ENCODE measurements at regions not wholly inside any gene's neighbourhood (a gene's known extent, or its start where the extent isn't known, plus 50 kb on each side); places are given as distances from the start of the nearest gene placed in this dataset.
"Not testable (repeated sequence)": the region's sequence is repeated elsewhere in the genome, so short reads cannot be mapped to it uniquely, and the experiment has no call there.

GRCh38 chr1:232709386-232709785 lies 79.5 kb upstream of the SIPA1L2 start:
- Histone ChIP-seq H3K4me2 (peak overlapping the region; percentile 37; the same call in 1 of the 2 replicates), H3K9me3 (peaks cover 9% of the 10 kb centered on the region; the same call in 1 of the 2 replicates), H4K20me1 (no peaks in the 10 kb centered on the region), H3K9ac (no peak overlapping the region), H3K36me3 (no peaks in the 10 kb centered on the region), H3K4me1 (peaks cover 10% of the 10 kb centered on the region), H3K4me3 (no peak overlapping the region), H3K27me3 (no peaks in the 10 kb centered on the region), H3K27ac (no peak overlapping the region)
- TF ChIP-seq Cebpa-rat (IDR thresholded peaks at IDR 0.05): no peak

GRCh38 chr1:232711996-232712395 lies 82.1 kb upstream of the SIPA1L2 start:
- H3K4me3 ChIP-seq: no peak overlapping the region
- no peaks in the 10 kb centered on the region for H4K20me1 ChIP-seq
- no peak for TF ChIP-seq Cebpa-rat (IDR thresholded peaks at IDR 0.05)
- H3K9ac ChIP-seq: no peak overlapping the region
- no peak overlapping the region for H3K4me2 ChIP-seq
- H3K9me3 ChIP-seq: peaks cover 9% of the 10 kb centered on the region; the same call in 1 of the 2 replicates
- no peaks in the 10 kb centered on the region for H3K36me3 ChIP-seq
- H3K4me1 ChIP-seq: peaks cover 10% of the 10 kb centered on the region
- no peak overlapping the region for H3K27ac ChIP-seq
- no peaks in the 10 kb centered on the region for H3K27me3 ChIP-seq

- Histone ChIP-seq H3K27ac (no peak overlapping the region), H3K27me3 (no peaks in the 10 kb centered on the region)
- no peak for TF ChIP-seq Cebpa-rat (IDR thresholded peaks at IDR 0.05)
These were observed 83.9 kb upstream of the SIPA1L2 start for GRCh38 chr1:232713785-232714184.

GRCh38 chr1:232715154-232715553 lies 85.2 kb upstream of the SIPA1L2 start:
- peaks cover 15% of the 10 kb centered on the region for H3K9me3 ChIP-seq
- H3K4me2 ChIP-seq: no peak overlapping the region
- H3K36me3 ChIP-seq: no peaks in the 10 kb centered on the region
- H3K4me1 ChIP-seq: peaks cover 4% of the 10 kb centered on the region; the same call in 1 of the 2 replicates
- TF ChIP-seq Cebpa-rat (IDR thresholded peaks at IDR 0.05): no peak
- H3K9ac ChIP-seq: no peak overlapping the region
- H4K20me1 ChIP-seq: no peaks in the 10 kb centered on the region
- H3K27ac ChIP-seq: no peak overlapping the region
- no peaks in the 10 kb centered on the region for H3K27me3 ChIP-seq
- no peak overlapping the region for H3K4me3 ChIP-seq

More at GRCh38 chr1:232713785-232714184, 83.9 kb upstream of the SIPA1L2 start:
- Histone ChIP-seq H3K9ac (no peak overlapping the region), H3K9me3 (peaks cover 9% of the 10 kb centered on the region), H3K4me2 (no peak overlapping the region), H3K36me3 (no peaks in the 10 kb centered on the region), H3K4me1 (peaks cover 10% of the 10 kb centered on the region), H4K20me1 (no peaks in the 10 kb centered on the region), H3K4me3 (no peak overlapping the region)

GRCh38 chr1:232717911-232718310 lies 87.3 kb upstream of the MAP10 start:
- H3K36me3 ChIP-seq, H3K9ac ChIP-seq, H4K20me1 ChIP-seq, H3K27me3 ChIP-seq, H3K4me3 ChIP-seq, H3K4me1 ChIP-seq, H3K4me2 ChIP-seq, H3K27ac ChIP-seq: not testable (repeated sequence)
- H3K9me3 ChIP-seq: peaks cover 35% of the 10 kb centered on the region

- H3K4me1 ChIP-seq: peaks cover 6% of the 10 kb centered on the region; the same call in 1 of the 2 replicates
- no peak overlapping the region for H3K4me3 ChIP-seq
- no peak for TF ChIP-seq Cebpa-rat (IDR thresholded peaks at IDR 0.05)
- H3K4me2 ChIP-seq: no peak overlapping the region
- H3K27me3 ChIP-seq: no peaks in the 10 kb centered on the region
- H3K27ac ChIP-seq: no peak overlapping the region
- H3K36me3 ChIP-seq: no peaks in the 10 kb centered on the region
- H3K9ac ChIP-seq: no peak overlapping the region
- H3K9me3 ChIP-seq: peaks cover 45% of the 10 kb centered on the region
- no peaks in the 10 kb centered on the region for H4K20me1 ChIP-seq
These were observed 86.0 kb upstream of the MAP10 start for GRCh38 chr1:232718928-232719927.

GRCh38 chr1:232722626-232723025 lies 82.6 kb upstream of the MAP10 start:
- H3K9ac ChIP-seq: no peak overlapping the region
- H3K9me3 ChIP-seq: peaks cover 46% of the 10 kb centered on the region
- H3K4me3 ChIP-seq: no peak overlapping the region
- H3K36me3 ChIP-seq: no peaks in the 10 kb centered on the region
- H3K27ac ChIP-seq: no peak overlapping the region
- no peak for TF ChIP-seq Cebpa-rat (IDR thresholded peaks at IDR 0.05)
- H4K20me1 ChIP-seq: no peaks in the 10 kb centered on the region
- no peak overlapping the region for H3K4me2 ChIP-seq
- H3K27me3 ChIP-seq: no peaks in the 10 kb centered on the region
- H3K4me1 ChIP-seq: peaks cover 36% of the 10 kb centered on the region

- Histone ChIP-seq H3K36me3 (no peaks in the 10 kb centered on the region), H3K27me3 (no peaks in the 10 kb centered on the region), H3K9me3 (peaks cover 50% of the 10 kb centered on the region), H3K9ac (peak overlapping the region; percentile 44; the same call in 1 of the 2 replicates), H3K27ac (peak overlapping the region; percentile 59), H3K4me2 (peak overlapping the region; percentile 89), H4K20me1 (no peaks in the 10 kb centered on the region), H3K4me3 (peak overlapping the region; percentile 26; the same call in 1 of the 2 replicates), H3K4me1 (peaks cover 57% of the 10 kb centered on the region)
- TF ChIP-seq Cebpa-rat (IDR thresholded peaks at IDR 0.05): no peak
These were observed 79.7 kb upstream of the MAP10 start for GRCh38 chr1:232725305-232726047.

- Histone ChIP-seq H3K4me3 (peak overlapping the region; percentile 26; the same call in 1 of the 2 replicates), H4K20me1 (no peaks in the 10 kb centered on the region), H3K27me3 (no peaks in the 10 kb centered on the region), H3K9me3 (peaks cover 51% of the 10 kb centered on the region), H3K4me1 (peaks cover 62% of the 10 kb centered on the region), H3K9ac (peak overlapping the region; percentile 44; the same call in 1 of the 2 replicates), H3K36me3 (no peaks in the 10 kb centered on the region), H3K4me2 (peak overlapping the region; percentile 89), H3K27ac (peak overlapping the region; percentile 59)
- TF ChIP-seq Cebpa-rat (IDR thresholded peaks at IDR 0.05): no peak
These were observed 79.0 kb upstream of the MAP10 start for GRCh38 chr1:232726048-232726779.

All from BLaER1 (cell line).